SK-N-DZ (cell line): ENCODE measurements at regions not wholly inside any gene's neighbourhood (a gene's known extent, or its start where the extent isn't known, plus 50 kb on each side); places are given as distances from the start of the nearest gene placed in this dataset.
"Not testable (repeated sequence)": the region's sequence is repeated elsewhere in the genome, so short reads cannot be mapped to it uniquely, and the experiment has no call there.

Experiments used
- DNase-seq: peaks from one replicate; pipeline ENCODE4 v3.0.0-alpha.2; 2015; ENCODE audit warnings: low spot score

DNA sequence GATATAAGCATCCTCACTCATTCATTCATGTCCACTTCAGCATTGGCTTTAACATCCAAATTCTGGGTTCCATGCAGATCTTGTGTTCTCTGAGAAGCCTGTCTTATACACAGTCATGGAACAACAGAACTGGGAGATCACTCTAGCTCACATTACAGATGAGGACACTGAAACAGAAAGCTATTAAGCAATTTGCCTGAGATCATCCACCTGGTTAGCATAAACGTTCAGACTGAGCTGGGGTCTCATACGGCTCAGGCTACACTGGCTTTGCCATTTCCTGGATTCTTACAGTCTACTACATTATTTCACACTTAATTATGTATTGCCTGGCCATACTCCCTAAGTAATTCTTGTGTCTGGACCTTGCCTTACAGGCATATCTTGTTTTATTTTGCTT lies 169.4 kb upstream of the FANCL start:
- no peak for DNase-seq

DNA sequence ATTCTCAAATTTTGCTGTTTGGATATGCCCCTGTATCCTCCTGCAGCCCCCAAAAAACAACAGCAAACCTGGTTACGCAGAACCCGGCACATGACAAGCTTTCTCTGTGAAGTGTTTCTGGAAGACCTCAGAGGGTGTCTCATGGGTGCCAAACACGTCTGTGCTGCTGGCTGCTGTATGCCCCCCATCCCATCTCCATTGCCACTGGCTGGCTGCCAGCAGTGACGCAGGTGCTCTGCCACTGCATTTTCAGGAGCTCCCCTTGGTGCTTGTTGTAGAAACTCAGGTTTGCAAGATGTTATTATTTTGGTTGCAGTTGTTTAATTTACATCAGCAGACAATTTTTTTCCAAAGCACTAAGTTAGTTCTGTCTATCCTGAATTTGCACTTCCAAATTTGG lies 166.4 kb upstream of the FANCL start:
- DNase-seq = no peak

GRCh38 chr2:58405341-58405740 lies 164.2 kb upstream of the FANCL start:
- DNase-seq = peak; percentile 38

GRCh38 chr2:58401936-58402335 lies 160.8 kb upstream of the FANCL start:
- no peak for DNase-seq

GRCh38 chr2:58398406-58398805 lies 157.3 kb upstream of the FANCL start:
- DNase-seq = no peak

- DNase-seq = no peak
These were observed 146.6 kb upstream of the FANCL start for GRCh38 chr2:58387701-58388100.

GRCh38 chr2:58386904-58387303 lies 145.8 kb upstream of the FANCL start:
- DNase-seq = not testable (repeated sequence)

DNA sequence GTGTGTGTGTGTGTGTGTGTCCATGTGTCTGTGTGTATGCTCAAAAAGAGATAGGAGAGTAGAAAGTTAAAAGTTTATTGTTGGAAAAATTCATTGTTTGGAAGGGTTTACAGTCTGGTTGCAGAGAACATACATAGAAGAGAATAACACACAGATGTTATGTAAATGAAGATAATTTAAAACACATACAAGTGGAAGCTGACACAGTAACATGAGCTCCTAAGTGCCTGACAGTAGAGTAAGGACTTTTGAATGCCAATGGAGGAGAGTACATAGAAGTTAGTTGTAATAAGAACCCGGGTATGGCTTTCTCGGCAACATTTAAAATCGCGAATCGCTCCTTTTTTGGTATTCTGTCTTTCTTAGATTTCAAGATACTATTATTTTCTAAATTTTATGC lies 137.0 kb upstream of the FANCL start:
- DNase-seq = no peak

DNA sequence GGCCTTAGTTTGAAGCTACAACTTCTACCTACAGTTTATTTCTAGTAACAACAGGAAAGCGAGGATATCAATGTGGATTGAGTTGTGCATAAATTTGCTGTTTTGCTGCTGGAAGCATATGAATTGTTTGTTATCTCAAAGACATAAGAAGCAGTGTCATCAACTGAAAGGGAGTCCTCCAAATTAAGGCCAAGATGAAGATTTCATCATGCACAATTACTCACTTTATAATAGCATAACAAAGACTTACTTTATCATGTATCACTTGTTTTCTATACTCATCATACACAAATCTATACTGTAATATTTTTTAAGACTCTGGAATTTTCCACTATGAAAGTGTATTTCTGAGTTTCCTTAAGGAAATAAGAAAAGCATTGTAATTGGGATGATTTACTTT lies 136.1 kb upstream of the FANCL start:
- DNase-seq = no peak

GRCh38 chr2:58376592-58376991 lies 135.5 kb upstream of the FANCL start:
- DNase-seq = no peak

DNA sequence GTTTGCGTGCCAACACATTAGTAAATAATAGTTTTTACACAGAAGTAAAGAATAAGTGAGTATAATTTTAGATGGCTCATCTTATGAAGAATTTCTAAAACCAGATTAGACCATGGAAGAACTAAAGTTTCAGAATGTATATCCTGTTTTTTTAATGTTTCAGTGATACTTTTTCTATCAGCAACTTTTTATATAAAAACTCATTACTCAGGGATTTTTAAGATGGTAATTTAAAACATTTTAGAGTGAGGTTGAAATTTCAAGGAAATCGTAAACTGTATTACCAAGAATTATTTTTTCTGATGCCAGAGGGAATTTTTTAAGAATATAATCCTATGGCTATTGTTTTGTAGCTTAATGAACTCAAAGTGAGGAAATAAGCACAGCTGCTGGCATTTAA lies 128.5 kb upstream of the FANCL start:
- DNase-seq = no peak

- no peak for DNase-seq
These were observed 123.0 kb upstream of the FANCL start for GRCh38 chr2:58364098-58364497.

GRCh38 chr2:58358026-58358425 lies 116.9 kb upstream of the FANCL start:
- no peak for DNase-seq

DNA sequence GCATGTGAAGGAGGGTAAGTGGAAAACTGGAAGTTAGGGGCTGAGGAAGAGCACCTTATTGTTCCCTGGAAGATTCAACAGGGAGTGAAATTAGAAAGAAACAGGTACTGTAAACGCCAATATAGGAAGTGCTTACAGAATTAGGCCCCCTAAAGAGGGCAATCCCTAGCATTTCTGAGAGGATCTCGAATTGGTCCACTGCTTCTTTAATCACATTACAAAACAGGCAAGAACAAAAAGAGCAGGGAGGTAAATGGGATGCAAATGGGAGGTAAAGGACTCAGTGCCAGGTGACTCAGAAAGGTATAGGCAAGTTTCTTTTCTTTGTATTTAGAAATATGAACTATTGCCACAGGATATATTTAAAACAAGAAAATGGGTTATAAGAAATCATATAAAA lies 116.4 kb upstream of the FANCL start:
- DNase-seq = no peak

GRCh38 chr2:58354230-58354629 lies 113.1 kb upstream of the FANCL start:
- no peak for DNase-seq

DNA sequence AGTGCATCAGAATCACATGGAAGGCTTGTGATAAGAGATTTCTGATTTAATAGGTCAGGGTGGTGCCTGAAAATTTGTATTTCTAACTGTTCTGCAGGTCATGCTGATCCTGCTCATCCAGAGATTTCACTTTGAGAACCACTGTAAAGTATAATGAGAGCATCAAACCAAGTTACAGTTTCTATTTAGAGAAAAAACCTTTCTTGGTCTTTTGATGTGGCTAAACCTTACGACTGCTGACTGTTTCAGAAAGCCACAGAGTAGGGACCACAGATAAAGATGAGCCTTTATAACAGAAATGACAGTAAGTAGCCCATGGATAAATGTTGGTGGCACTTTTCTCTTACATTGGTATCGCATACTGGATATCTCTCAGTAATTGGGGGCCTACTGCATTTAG lies 109.4 kb upstream of the FANCL start:
- no peak for DNase-seq

DNA sequence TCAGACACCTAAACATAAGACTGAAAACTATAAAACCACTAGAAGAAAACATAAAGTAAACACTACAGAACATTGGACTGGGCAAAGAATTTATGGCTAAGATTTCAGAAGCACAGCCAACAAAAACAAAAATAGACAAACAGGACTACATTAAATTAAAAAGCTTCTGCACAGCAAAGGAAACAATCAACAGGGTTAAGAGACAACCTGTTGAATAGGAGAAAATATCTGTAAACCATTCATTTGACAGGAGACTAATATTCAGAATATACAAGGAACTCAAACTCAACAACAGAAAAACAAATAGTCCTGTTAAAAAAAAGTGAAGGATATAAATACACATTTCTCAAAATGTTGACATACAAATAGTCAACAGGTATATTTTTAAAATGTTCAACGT lies 106.7 kb upstream of the FANCL start:
- no peak for DNase-seq

DNA sequence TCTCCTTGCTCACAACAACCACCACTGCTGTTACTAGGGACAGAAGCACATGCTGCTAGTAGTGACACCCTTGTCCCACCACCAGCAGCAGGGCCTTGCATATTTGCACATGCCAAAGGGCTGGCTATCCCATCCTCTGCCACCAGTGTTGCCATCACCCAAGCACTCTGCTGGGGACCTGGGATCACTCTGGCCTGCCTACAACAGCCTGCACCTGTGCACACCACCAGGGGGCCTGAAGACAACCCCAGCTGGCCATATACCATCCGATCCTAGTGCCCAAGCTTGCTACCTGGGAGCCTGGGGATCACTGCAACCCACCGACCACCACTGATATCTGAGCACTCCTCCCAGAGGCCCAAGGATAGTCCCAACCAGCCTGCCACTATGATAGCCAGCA lies 99.9 kb upstream of the FANCL start:
- DNase-seq = no peak

DNA sequence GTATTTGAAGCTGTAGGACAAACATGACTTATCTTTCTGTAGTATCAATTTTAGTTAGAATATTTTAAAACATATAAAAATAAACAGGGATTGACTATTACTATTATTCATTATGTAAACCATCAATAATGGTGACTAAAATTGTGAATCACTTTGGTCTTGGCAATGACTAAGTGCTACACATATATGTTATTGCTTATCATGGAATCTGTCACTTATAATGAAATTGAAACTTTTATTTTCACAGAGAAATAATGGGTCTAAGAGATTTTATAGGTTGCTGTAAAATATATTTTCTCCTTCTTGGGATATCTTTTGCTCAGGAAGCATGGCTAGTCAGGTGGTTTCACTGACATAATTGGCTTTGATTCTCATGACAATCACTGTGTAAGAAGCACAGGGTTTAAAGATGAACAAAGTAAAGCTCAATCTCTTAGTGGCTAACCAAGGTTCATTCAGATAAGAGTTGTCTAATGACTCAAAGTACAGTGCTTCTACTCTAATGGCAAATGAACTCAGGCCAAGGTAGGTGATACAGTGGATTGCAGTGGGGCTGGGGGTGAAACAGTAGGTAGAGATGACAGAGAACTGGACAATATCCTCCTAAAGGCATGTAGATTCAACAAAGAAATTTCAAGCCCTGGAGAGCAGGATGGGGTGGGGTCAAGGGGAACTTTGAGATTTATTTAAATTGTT lies 98.6 kb upstream of the FANCL start:
- DNase-seq = no peak

GRCh38 chr2:58336416-58336815 lies 95.3 kb upstream of the FANCL start:
- no peak for DNase-seq

DNA sequence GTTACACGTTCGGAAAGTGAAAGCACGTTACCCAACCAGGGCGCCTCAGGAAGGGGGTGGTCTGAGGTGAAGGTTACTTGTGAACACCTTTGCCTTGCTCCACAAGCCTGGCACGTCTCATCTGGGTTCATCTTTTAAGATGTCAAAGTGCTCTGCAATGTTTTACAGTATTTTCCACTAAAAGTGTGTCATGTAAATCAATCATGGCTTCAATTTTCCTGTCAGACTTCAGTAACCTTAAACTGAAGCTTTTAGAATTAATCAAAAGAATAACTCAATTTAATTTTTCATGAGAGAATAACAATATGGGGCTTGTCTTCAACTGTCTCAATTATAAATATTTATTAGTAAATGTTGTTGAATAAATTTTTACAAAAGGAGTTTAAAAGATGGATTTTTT lies 93.3 kb upstream of the FANCL start:
- DNase-seq = no peak

GRCh38 chr2:58325296-58325895 lies 84.3 kb upstream of the FANCL start:
- DNase-seq = not testable (repeated sequence)

- no peak for DNase-seq
These were observed 78.4 kb upstream of the FANCL start for GRCh38 chr2:58319481-58319880.

DNA sequence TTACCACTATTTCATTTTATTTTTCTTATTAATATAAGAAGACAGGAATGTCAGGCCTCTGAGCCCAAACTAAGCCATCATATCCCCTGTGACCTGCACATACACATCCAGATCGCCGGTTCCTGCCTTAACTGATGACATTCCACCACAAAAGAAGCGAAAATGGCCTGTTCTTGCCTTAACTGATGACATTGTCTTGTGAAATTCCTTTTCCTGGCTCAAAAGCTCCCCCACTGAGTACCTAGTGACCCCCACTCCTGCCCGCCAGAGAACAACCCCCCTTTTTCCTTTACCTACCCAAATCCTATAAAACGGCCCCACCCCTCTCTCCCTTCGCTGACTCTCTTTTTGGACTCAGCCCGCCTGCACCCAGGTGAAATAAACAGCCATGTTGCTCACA lies 77.8 kb upstream of the FANCL start:
- not testable (repeated sequence) for DNase-seq
